DMS79 treated with DMSO at 0.1 percent for 48 hours (cell line): ENCODE measurements at regions not wholly inside any gene's neighbourhood (a gene's known extent, or its start where the extent isn't known, plus 50 kb on each side); places are given as distances from the start of the nearest gene placed in this dataset.

Source experiments
- DNase-seq: peaks from one replicate; lab custom pipeline; 2025; lab: John Stamatoyannopoulos, UW

DNA sequence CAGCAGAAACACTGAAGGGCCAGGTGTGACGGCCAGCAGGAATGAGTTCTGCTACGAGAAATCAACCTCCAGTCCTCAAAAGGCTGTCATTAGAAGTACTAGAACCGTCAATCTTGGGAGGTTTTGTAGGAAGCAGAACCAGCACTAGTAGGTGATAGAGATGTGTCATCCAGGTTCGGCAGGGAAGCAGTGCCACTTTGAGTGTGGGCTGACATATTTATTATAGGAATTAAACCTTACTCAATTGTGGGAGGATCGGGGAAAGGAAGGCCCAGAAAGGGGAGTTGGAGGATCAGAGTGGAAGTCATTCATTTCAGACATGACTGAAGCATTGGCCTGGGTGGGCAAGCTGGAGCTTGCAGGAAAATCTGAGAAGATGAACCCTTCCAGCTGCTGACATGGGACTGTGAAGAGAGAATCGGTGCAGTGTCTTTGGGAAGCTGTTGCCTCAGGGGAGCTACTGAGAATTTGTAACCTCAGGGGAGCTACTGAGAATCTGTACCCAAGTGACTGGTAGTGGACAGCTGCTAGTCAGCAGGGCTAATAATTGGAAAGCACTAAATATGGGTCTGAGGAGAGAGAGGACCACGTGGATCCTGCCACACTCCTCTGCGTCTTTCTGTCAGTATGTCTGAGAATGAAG lies 177.4 kb downstream of the SPRY1 start:
- DNase-seq, result no peak

DNA sequence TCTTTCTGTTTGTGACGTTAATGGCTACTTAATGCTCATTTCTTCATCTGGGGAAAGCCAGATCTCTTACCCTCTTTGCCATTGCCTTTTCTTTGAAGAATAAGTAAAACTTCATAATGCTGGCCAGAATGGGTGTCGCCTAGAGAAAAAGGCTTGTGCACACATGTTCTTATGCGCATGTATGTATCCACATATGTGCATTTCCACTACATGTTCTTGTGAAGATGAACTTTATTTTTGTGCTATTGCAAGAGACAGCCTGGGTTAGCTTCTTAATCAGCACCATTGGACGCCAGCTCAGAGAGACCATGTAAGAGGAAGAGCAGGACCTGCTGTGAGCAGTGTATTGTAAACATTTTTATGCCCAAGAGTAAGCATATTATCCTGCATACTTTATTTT lies 178.7 kb downstream of the SPRY1 start:
- no peak for DNase-seq

DNA sequence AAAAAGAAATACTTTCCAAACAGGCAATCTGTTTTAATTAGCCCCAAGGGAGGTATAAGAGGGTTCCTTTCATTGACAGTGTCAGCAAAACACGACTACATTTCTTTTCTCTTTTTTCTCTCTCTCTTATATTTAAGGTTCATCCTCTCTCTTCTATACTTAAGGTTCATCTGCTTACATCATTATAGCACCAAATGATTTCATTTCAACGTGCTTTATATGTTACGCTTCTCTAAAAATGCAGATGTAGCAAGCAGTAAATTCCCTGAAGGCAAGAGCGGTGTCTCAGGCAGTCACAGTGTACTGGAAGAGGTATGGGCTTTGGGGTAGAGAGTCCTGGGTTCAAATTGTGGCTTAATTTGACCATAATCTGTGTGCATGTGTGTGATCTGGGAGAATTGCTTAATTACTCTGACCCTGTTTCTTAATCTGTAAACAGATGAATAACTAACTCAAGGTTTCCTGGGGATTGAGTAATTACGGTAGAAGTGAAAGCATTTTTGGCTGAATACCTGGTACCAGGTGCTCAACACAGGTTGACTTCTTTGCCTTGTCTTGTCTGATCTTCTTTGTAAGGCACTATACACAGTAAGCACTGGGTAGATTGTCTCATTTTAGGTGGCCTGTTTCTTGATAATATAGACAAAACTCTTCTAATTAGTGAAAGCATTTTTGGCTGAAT lies 180.8 kb downstream of the SPRY1 start:
- DNase-seq, result no peak

DNA sequence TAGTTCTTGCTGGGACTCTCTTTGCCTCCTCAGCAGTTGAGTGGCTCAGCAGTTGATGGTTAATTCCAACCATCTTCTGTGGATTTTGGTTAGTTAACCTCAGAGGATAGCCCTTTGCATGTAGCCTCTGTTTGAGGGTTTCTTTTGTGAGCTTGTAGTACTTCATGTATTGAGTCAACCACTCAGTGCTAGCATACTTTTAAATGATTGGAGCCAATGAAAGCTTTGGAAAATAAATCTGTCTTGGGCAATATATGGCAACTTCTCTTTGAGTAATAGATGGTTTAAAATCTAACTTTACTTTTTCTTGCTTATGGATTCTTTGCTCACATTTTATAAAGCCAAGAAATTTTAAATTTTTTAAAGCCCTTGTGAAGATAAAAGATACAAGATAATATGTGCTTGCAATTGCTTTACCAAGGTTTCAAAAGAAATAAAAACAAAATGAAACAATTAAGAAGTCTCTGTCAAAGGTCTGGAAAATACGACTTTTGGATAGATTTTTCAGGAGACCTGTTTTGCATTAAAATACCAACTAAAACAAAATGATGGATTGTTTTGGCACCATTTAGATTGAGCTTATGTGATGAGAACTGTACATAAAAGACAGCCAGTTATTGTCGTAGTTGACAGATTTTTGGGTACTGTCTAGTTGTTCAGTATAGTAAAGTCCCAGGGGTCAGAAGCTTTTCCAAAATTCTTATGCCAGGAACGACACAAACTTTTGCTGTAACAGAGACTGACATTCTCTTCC lies 181.9 kb downstream of the SPRY1 start:
- DNase-seq, result no peak

DNA sequence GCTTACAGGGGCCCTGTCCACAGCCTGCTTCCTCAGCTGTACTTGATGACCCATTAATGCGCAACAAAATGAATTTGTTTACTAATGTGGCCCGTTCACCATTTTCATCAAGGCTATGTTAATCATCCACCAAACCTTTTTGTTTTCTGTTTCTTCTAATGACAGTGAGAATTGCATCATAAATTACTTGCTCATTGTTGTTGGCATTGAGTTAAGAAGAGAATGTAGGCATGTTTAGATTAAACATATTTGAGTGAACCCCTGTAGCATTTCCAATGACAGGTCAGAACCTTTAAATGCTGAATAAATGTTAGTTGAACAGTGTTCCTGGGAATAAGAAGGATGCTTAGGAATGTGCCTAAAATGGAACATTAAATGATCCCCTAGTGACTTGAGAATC lies 183.4 kb downstream of the SPRY1 start:
- no peak for DNase-seq

DNA sequence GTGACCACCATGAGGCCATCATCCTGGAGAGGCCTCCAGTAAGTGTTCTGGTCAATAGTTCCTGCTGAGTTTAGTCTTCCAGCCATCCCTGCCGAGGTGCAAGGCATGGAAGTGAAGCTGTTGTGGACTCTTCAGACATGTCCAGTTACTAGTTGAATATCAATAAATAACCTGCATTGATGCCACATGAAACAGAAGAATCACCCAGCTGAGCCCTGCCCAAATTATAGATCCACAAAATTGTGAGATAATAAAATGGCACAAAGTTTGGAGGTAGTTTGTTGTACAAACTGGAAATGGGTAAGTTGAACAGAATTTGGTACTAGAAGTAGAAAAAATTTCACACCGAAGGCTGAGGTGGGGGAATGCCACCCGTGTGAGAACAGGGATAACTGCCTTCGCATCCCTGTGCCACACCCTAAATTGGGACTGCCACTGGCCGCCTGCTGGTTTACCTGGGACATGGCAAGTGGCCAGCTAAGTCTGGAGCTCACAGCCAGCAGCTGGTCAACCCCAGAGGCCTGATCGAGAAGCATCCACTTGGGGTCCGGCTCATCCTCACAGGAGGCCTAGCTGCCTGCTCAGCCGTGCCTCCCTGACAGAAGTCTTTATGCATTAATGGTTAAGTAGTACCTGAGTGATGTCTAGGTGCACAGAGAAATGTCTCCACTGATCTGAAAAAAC lies 184.5 kb downstream of the SPRY1 start:
- no peak for DNase-seq

DNA sequence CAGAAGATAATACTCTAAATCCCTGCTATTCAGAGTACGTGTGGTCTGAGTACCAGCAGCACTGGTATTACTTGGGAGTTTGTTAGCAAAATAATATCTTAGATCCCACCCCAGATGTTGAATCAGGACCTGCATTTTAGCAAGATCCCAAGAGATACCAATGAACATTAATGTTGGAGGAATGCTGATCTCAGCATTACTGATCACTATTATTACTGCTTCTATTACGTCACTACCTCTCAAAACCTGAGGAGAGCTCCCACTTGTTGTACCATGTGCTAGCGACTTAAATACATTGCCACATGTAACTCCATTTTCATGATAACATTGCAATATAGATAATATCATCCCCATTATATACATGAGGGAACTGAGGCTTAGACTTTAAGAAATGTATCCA lies 185.2 kb downstream of the SPRY1 start:
- no peak for DNase-seq

DNA sequence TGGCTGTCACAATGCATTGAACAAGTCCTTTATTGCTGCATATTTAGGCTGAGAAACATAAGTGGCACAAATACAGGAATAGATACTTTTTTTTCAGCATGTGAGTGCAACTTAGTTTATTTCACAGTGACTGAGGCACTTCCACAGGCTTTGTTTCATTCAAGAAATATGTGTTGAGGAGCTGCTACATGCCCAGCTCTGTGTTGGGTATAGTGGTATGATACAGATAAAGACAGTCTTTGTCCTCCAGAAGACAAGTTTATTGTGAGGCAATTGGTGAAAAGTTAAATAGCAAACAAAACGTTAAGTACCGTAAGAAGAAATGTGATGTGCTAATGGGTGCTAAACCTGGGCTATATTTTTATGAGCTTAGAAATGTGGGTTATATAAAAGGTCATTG lies 186.4 kb downstream of the SPRY1 start:
- no peak for DNase-seq

DNA sequence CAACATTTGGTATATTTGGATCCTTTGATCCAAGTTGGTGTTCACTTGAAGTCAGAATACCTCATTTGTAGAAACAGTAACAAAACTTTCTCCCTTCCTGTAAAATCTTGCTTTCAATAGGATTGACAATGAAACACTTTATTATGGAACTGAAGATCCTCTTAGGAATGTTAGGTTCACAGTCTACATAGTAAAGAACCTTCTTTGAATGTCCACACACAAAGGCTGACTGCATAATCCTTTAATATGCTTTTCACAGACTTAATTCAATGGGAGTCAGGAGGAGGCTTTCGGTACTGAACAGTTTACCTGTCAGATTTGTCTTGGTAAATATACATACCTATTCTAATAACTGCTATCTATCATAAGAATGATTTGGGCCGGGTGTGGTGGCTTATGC lies 188.5 kb downstream of the SPRY1 start:
- DNase-seq, result no peak

DNA sequence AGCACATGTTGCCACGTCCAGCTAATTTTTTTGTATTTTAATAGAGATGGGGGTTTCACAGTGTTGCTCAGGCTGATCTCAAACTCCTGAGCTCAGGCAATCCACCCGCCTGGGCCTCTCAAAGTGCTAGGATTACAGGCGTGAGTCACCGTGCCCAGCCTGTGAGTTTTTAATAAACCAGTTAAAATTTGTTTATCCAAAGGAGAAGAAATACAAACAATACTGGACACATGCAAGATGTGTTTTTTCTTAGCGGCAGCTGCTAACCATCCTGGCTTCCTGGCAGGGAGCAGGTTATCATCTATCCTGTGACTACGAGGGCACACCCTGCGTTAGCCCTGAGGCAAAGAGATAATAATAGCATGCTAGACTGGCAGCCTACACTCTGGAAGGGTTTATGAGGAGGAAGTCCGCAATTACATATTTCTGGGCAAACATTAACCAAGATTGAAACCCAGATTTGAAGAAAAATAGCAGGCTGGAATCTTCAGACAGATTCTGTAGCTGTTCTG lies 191.4 kb downstream of the SPRY1 start:
- no peak for DNase-seq

DNA sequence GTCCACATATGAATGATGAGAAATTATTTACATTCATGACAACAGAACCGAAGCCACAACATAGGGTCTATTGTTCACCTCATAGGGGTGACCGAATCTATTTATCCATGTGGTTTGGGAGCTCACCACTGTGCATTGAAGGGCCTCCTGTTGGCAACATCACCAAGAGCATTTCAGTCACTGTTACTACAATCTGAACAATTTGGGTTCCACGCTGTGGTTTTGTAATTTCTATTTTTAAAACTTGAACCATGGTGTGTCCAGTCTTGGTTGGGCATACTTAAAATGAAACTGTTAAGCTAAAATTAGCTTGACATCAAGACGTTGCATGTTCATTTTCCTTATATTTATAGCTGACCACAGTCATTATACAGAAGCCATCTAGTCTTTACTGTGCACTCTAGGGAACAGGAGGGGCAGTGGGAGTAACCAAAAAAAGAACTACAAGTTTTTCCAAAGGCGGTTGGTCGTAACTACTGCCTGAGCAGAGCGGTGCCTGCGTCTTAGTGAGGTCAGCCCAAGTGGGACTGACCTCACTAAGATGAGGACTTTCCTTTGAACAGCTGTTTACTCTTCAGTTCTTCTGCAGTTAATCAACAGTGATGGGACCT lies 192.1 kb downstream of the SPRY1 start:
- no peak for DNase-seq

DNA sequence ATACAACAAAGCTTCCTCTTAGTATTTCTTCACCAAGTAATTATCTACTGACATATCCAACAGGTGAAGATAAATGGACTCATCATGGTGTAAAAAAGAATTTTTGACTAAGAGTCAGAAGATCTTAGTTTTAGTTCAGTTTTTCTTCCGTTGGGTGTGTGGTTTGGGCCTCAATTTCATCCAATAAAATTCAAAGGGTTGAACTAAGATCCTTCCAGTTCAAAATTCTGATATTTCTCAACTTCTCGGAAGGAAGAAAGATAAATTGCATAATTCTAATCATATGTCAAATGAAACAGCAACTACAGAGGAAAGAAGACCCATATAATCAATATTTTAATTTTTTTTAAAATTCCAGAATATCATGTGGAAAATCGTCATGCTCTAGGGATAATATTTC lies 192.7 kb downstream of the SPRY1 start:
- no peak for DNase-seq

DNA sequence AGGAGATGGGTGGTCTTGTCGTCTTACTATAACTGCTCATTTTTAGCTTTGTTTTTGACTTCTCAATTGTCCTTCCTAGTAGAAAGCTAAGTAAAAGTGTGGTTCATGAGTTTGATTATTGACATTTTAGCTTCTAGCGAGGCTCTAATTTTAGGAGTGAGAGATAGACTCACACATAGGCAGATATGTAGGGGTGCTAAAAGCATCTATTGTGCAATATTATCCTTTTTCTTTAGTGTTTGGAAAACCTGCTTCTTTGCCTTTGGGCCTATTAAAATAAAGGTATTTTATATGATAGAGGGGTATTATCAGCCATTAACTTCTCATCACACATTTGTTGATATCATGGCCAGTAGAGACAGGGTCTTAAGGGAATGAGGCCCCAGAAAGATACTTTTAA lies 195.3 kb downstream of the SPRY1 start:
- DNase-seq, result no peak

DNA sequence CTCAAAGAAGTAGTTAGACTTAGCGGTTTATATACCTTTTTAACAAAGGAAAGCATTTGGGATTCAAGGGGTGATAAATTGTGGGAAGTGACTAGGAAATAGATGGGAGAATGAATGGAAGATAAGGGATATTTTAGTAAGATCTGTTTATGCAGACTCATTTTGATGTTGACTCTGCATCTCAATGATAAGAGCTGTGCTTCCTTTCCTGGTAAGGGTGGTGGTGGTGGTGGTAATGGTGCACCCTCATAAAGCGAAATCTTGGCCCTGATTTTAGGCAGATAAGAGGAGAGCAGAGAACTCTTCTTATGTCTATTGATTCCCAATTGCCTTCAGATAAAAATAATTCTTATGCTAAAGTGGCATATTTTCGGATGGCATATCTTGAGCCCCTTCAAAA lies 197.1 kb downstream of the SPRY1 start:
- DNase-seq, result no peak

DNA sequence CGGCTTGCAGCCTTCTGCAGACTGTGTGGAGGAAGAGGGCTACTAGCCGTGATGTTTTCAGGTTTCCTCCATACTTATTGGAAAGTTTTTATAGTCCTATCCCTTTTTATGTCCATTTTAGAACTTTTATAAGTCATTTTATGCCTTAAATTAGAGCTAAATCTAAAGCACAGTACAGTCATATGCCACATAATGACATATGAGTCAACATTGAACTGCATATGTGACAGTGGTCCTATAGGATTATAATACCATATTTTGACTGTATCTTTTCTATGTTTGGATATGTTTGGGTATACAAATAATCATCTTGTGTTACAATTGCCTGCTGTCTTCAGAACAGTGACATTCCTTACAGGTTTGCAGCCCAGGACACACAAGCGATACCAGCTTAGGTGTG lies 200.2 kb downstream of the SPRY1 start:
- no peak for DNase-seq

DNA sequence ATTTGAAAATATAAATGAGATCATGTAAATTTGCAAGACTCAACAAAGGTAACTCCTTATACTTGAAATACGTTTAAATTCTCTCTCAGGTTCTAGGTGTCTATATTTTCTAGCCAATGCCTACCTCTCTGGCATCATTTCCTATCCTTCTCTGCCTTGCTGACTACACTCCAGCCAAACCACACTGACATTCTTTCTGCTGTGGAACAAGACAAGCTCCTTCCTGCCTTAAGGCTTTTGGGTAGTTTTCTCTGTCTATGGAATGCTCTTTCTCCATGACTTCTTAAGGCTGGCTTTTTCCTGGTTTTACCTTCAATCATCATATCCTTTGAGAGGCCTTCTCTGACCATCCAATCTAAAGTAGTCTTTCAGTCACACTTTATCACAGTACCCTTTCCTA lies 201.0 kb downstream of the SPRY1 start:
- DNase-seq, result no peak

DNA sequence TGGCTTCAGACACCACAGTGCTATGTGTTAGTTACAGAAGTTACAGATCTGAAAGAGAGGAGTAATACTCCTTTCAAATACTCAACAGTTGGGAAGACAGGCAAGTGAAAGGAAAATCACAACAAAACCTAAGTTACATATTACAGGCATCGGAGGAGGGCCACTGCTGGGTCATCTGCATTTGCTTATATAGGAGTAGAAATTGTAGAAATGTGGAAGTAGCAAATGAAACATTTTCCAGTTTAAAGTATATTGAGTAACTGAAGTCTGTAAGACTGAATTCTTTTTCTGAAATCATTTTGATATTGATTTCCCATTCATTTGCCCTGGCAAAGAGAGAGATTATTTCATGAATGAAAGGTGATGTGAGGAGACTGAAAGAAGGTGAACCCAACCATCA lies 201.7 kb downstream of the SPRY1 start:
- DNase-seq, result no peak

DNA sequence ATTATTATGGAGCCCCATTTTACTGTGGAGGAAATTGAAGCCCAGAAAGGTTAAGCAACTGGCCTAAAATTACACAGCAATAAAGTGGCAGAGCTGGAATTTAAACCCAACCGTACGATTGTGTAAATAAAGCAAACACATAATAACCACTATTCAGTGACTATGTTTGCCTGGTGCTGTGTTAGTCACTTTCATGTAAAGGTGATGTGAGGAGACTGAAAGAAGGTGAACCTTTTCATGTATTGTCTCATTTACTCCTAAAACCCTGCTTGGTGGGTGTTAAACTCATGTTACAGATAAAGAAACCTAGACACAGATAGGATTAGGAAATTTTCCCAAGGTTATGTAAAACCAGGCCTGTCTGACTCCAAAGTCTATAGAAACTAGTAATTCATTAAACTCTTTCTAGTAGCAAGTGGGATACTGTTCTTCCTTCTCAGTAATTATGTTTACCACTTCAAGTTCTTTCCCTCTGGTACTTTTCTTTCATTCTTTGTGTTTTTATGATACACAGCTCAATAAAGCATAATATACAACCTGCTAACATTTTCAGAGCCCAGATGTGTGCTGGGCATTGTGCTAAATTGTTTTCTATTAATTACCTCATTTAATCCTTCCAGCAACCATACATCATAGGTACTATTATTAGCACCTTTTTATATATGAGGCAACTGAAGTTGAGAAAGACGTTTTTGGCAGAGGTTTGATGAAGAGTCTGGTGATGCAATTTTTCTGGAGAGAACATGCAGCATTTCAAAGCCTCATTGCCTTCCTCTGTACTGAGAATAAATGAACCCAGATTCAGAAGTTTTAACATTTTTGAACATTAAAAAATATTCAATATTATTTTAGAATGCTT lies 202.7 kb downstream of the SPRY1 start:
- DNase-seq, result no peak

DNA sequence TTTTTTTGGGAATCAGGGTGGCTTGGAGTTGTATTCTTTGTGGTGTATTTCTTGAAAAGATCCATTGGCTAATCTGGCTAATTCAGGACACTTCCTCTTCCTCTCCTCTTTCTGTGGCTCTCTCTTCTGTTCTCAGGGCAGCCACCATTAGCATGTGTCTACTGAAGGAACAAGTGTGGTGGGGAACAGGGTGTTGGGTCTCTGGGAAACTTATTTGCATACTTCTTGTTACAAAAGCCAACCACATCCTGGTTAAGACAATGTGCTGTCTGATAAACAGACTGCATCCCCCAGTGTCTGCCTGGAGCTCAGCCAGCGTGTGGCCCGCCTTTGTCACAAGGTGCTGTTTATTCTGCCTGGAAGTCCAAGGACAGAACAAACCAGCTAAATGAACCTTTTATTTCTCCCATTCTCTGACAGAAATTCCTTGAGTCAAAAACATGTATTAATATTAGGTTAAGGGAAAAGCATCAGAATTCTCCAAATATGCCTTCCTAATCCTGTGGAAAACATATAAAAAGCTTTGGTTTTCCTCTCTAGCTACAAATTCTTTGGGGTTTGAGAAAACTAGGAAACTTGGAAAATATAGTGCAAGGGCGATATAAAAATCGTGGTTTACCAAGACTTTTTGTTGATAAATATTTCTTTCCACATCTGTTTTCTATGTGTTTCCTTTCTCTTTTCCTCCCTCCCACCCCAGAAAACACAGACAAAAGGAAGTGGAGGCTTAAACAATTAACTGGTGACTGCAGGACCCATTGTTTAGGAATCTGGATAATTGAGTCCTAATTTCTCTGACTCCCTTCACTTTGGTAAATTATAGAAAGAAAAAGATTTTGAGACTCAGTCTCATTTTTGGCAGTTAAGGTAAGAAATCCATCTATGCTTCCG lies 203.6 kb downstream of the SPRY1 start:
- DNase-seq, result no peak
